Activated CD4-positive, alpha-beta T cell treated with anti-CD3 and anti-CD28 coated beads, Interleukin-2, amount 10 ng/mL, durations not matched to agents 7 days and 5 days (primary cell): ENCODE measurements at regions not wholly inside any gene's neighbourhood (a gene's known extent, or its start where the extent isn't known, plus 50 kb on each side); places are given as distances from the start of the nearest gene placed in this dataset.
"Not testable (repeated sequence)": the region's sequence is repeated elsewhere in the genome, so short reads cannot be mapped to it uniquely, and the experiment has no call there.

Experiments
- CTCF ChIA-PET: fragments of 350-600 bp; sonication (Branson Sonifier 250); formaldehyde crosslinking; loops from one replicate; lab custom pipeline; 2021; ENCODE audit warnings: antibody characterized with exemption; lab: Charles Lee
- POLR2A ChIA-PET: fragments of 350-600 bp; sonication (Branson Sonifier 250); formaldehyde crosslinking; loops from one replicate; lab custom pipeline; 2021; ENCODE audit warnings: antibody characterized with exemption; lab: Charles Lee
- DNase-seq: peaks from one replicate; pipeline ENCODE4 v3.0.0-alpha.2; 2020
- H3K27ac Mint-ChIP-seq: one replicate; pipeline ENCODE4 v1.8.0; 2021; ENCODE audit warnings: mild to moderate bottlenecking, moderate library complexity, mixed read lengths
- H3K27me3 Mint-ChIP-seq: one replicate; pipeline ENCODE4 v1.8.0; 2021; ENCODE audit warnings: mixed read lengths
- H3K36me3 Mint-ChIP-seq: one replicate; pipeline ENCODE4 v1.8.0; 2021; ENCODE audit warnings: low read depth, mixed read lengths
- H3K4me1 Mint-ChIP-seq: one replicate; pipeline ENCODE4 v1.8.0; 2021; ENCODE audit warnings: mixed read lengths
- H3K4me3 Mint-ChIP-seq: one replicate; pipeline ENCODE4 v1.8.0; 2021; ENCODE audit warnings: mild to moderate bottlenecking, moderate library complexity, mixed read lengths
- H3K9me3 Mint-ChIP-seq: one replicate; pipeline ENCODE4 v1.8.0; 2021; ENCODE audit warnings: mixed read lengths

GRCh38 chr15:93333126-93333525 lies 244.1 kb upstream of the RGMA start:
- DNase-seq, H3K36me3 Mint-ChIP-seq, H3K9me3 Mint-ChIP-seq, H3K4me3 Mint-ChIP-seq, POLR2A ChIA-PET, H3K4me1 Mint-ChIP-seq, H3K27ac Mint-ChIP-seq, CTCF ChIA-PET: not testable (repeated sequence)
- H3K27me3 Mint-ChIP-seq, result peaks cover 34% of the 10 kb centered on the region

GRCh38 chr15:93332168-93332553 lies 243.2 kb upstream of the RGMA start:
- ChIA-PET POLR2A (no interaction called here), CTCF (no interaction called here)
- H3K27me3 Mint-ChIP-seq, result peaks cover 34% of the 10 kb centered on the region
- H3K9me3 Mint-ChIP-seq, result no peaks in the 10 kb centered on the region
- no peaks in the 10 kb centered on the region for H3K36me3 Mint-ChIP-seq
- no peak overlapping the region for H3K27ac Mint-ChIP-seq
- no peaks in the 10 kb centered on the region for H3K4me1 Mint-ChIP-seq
- H3K4me3 Mint-ChIP-seq, result no peak overlapping the region
- no peak for DNase-seq

GRCh38 chr15:93331545-93332167 lies 242.6 kb upstream of the RGMA start:
- peaks cover 34% of the 10 kb centered on the region for H3K27me3 Mint-ChIP-seq
- no peaks in the 10 kb centered on the region for H3K9me3 Mint-ChIP-seq
- DNase-seq, result no peak
- H3K4me3 Mint-ChIP-seq, result no peak overlapping the region
- ChIA-PET POLR2A (no interaction called here), CTCF (no interaction called here)
- no peaks in the 10 kb centered on the region for H3K4me1 Mint-ChIP-seq
- no peaks in the 10 kb centered on the region for H3K36me3 Mint-ChIP-seq
- H3K27ac Mint-ChIP-seq, result no peak overlapping the region

GRCh38 chr15:93330912-93331544 lies 242.0 kb upstream of the RGMA start:
- CTCF ChIA-PET, result interaction anchor here (0.7 kb wide), 1 partner anchor 984 kb away, joined by 5 read pairs; no protein-coding TSS in a partner anchor

GRCh38 chr15:93327364-93327763 lies 238.4 kb upstream of the RGMA start:
- ChIA-PET CTCF (no interaction called here), POLR2A (no interaction called here)
- no peak for DNase-seq
- H3K27ac Mint-ChIP-seq, result no peak overlapping the region
- no peaks in the 10 kb centered on the region for H3K9me3 Mint-ChIP-seq
- no peaks in the 10 kb centered on the region for H3K4me1 Mint-ChIP-seq
- H3K36me3 Mint-ChIP-seq, result no peaks in the 10 kb centered on the region
- H3K4me3 Mint-ChIP-seq, result no peak overlapping the region
- H3K27me3 Mint-ChIP-seq, result peaks cover 14% of the 10 kb centered on the region

More at GRCh38 chr15:93330912-93331544, 242.0 kb upstream of the RGMA start:
- Mint-ChIP-seq H3K4me1 (no peaks in the 10 kb centered on the region), H3K4me3 (no peak overlapping the region), H3K36me3 (no peaks in the 10 kb centered on the region), H3K9me3 (no peaks in the 10 kb centered on the region), H3K27ac (no peak overlapping the region), H3K27me3 (peaks cover 34% of the 10 kb centered on the region)
- no peak for DNase-seq
- POLR2A ChIA-PET, result no interaction called here

- no peaks in the 10 kb centered on the region for H3K36me3 Mint-ChIP-seq
- H3K27me3 Mint-ChIP-seq, result no peaks in the 10 kb centered on the region
- H3K4me1 Mint-ChIP-seq, result no peaks in the 10 kb centered on the region
- CTCF ChIA-PET, result no interaction called here
- no peak overlapping the region for H3K4me3 Mint-ChIP-seq
- DNase-seq, result no peak
- POLR2A ChIA-PET, result no interaction called here
- no peaks in the 10 kb centered on the region for H3K9me3 Mint-ChIP-seq
- no peak overlapping the region for H3K27ac Mint-ChIP-seq
These were observed 235.4 kb upstream of the RGMA start for GRCh38 chr15:93324186-93324975.

- H3K9me3 Mint-ChIP-seq, result no peaks in the 10 kb centered on the region
- H3K4me1 Mint-ChIP-seq, result no peaks in the 10 kb centered on the region
- no peak for DNase-seq
- H3K27me3 Mint-ChIP-seq, result no peaks in the 10 kb centered on the region
- ChIA-PET POLR2A (no interaction called here), CTCF (interaction anchor here (1.1 kb wide), 1 partner anchor 63 kb away, joined by 3 read pairs; no protein-coding TSS in a partner anchor)
- no peak overlapping the region for H3K27ac Mint-ChIP-seq
- no peaks in the 10 kb centered on the region for H3K36me3 Mint-ChIP-seq
- H3K4me3 Mint-ChIP-seq, result no peak overlapping the region
These were observed 232.9 kb upstream of the RGMA start for GRCh38 chr15:93321881-93322282.

GRCh38 chr15:93319121-93319814 lies 230.3 kb upstream of the RGMA start:
- H3K9me3 Mint-ChIP-seq, result no peaks in the 10 kb centered on the region
- ChIA-PET CTCF (no interaction called here), POLR2A (no interaction called here)
- no peak overlapping the region for H3K4me3 Mint-ChIP-seq
- no peaks in the 10 kb centered on the region for H3K4me1 Mint-ChIP-seq
- no peak for DNase-seq
- H3K27ac Mint-ChIP-seq, result no peak overlapping the region
- H3K36me3 Mint-ChIP-seq, result no peaks in the 10 kb centered on the region
- H3K27me3 Mint-ChIP-seq, result peaks cover 4% of the 10 kb centered on the region

GRCh38 chr15:93317772-93318171 lies 228.8 kb upstream of the RGMA start:
- no peak for DNase-seq
- ChIA-PET POLR2A (no interaction called here), CTCF (interaction anchor here (1.3 kb wide), 1 partner anchor 8 kb away, joined by 3 read pairs; no protein-coding TSS in a partner anchor)
- no peak overlapping the region for H3K4me3 Mint-ChIP-seq
- no peaks in the 10 kb centered on the region for H3K36me3 Mint-ChIP-seq
- H3K9me3 Mint-ChIP-seq, result no peaks in the 10 kb centered on the region
- no peak overlapping the region for H3K27ac Mint-ChIP-seq
- no peaks in the 10 kb centered on the region for H3K4me1 Mint-ChIP-seq
- H3K27me3 Mint-ChIP-seq, result peaks cover 4% of the 10 kb centered on the region

- no peak for DNase-seq
These were observed 225.2 kb upstream of the RGMA start for GRCh38 chr15:93314245-93314644.

GRCh38 chr15:93312891-93313486 lies 224.0 kb upstream of the RGMA start:
- ChIA-PET POLR2A (no interaction called here), CTCF (no interaction called here)
- no peak overlapping the region for H3K27ac Mint-ChIP-seq
- H3K4me1 Mint-ChIP-seq, result no peaks in the 10 kb centered on the region
- H3K36me3 Mint-ChIP-seq, result no peaks in the 10 kb centered on the region
- H3K9me3 Mint-ChIP-seq, result no peaks in the 10 kb centered on the region
- H3K4me3 Mint-ChIP-seq, result no peak overlapping the region
- H3K27me3 Mint-ChIP-seq, result peaks cover 4% of the 10 kb centered on the region
- DNase-seq, result no peak

More at GRCh38 chr15:93314245-93314644, 225.2 kb upstream of the RGMA start:
- ChIA-PET POLR2A (no interaction called here), CTCF (no interaction called here)
- Mint-ChIP-seq H3K36me3 (no peaks in the 10 kb centered on the region), H3K9me3 (no peaks in the 10 kb centered on the region), H3K4me3 (no peak overlapping the region), H3K27me3 (peaks cover 4% of the 10 kb centered on the region), H3K27ac (no peak overlapping the region), H3K4me1 (no peaks in the 10 kb centered on the region)

GRCh38 chr15:93311620-93312019 lies 222.6 kb upstream of the RGMA start:
- no peaks in the 10 kb centered on the region for H3K4me1 Mint-ChIP-seq
- peaks cover 1% of the 10 kb centered on the region for H3K27me3 Mint-ChIP-seq
- ChIA-PET CTCF (interaction anchor here (0.6 kb wide), 1 partner anchor 10 kb away, joined by 4 read pairs; no protein-coding TSS in a partner anchor), POLR2A (no interaction called here)
- no peak overlapping the region for H3K4me3 Mint-ChIP-seq
- no peaks in the 10 kb centered on the region for H3K9me3 Mint-ChIP-seq
- no peak for DNase-seq
- no peak overlapping the region for H3K27ac Mint-ChIP-seq
- H3K36me3 Mint-ChIP-seq, result no peaks in the 10 kb centered on the region
